DND-41 (cell line): ENCODE measurements at regions not wholly inside any gene's neighbourhood (a gene's known extent, or its start where the extent isn't known, plus 50 kb on each side); places are given as distances from the start of the nearest gene placed in this dataset.

ENCODE experiments used
- EZH2 ChIP-seq: IDR thresholded peaks from 3 replicates; pipeline ENCODE4 v1.6.1; 2012; ENCODE audit warnings: borderline replicate concordance, low read depth, mild to moderate bottlenecking, moderate library complexity, low read length, inconsistent platforms; ENCODE audit not compliant: severe bottlenecking
- TF ChIP-seq, protein P1 (sequence below): IDR thresholded peaks from 2 replicates; pipeline ENCODE4 v1.5.1; 2012; ENCODE audit warnings: borderline replicate concordance, low read length, moderate library complexity, mild to moderate bottlenecking; ENCODE audit not compliant: poor library complexity, severe bottlenecking; ENCODE audit errors: extremely low read depth

DNA sequence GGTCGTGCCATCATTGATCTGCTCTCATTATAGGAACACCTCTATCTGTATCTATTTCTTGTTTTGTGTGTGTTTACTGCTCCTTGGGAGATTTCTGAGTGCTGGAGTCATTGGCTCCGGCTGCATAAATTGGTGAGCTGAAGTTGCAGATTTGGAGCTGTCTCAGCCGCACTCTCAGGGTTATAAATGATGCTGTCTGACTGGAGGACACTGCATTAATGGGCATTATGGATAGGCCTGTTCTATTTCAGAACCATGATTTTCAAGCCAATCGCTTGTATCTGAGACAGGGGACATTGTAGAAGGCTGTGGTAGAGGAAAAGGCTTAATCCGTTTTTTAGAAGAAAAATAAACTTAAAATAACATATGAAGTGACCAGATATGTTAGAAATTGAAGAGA lies 126.4 kb upstream of the KIF2B start:
- TF ChIP-seq, protein P1, sequence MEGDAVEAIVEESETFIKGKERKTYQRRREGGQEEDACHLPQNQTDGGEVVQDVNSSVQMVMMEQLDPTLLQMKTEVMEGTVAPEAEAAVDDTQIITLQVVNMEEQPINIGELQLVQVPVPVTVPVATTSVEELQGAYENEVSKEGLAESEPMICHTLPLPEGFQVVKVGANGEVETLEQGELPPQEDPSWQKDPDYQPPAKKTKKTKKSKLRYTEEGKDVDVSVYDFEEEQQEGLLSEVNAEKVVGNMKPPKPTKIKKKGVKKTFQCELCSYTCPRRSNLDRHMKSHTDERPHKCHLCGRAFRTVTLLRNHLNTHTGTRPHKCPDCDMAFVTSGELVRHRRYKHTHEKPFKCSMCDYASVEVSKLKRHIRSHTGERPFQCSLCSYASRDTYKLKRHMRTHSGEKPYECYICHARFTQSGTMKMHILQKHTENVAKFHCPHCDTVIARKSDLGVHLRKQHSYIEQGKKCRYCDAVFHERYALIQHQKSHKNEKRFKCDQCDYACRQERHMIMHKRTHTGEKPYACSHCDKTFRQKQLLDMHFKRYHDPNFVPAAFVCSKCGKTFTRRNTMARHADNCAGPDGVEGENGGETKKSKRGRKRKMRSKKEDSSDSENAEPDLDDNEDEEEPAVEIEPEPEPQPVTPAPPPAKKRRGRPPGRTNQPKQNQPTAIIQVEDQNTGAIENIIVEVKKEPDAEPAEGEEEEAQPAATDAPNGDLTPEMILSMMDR = no peak
- no peak for TF ChIP-seq EZH2
